PC-3 (cell line): ENCODE measurements at regions not wholly inside any gene's neighbourhood (a gene's known extent, or its start where the extent isn't known, plus 50 kb on each side); places are given as distances from the start of the nearest gene placed in this dataset.

ENCODE experiments used
- EZH2 ChIP-seq: fragments of 300-600 bp; sonication (generic); IDR thresholded peaks from one replicate; pipeline ENCODE4 v1.6.1; 2017; ENCODE audit warnings: antibody characterized with exemption, mild to moderate bottlenecking, low read length; ENCODE audit not compliant: unreplicated experiment
- TF ChIP-seq, protein P1 (sequence below): fragments of 300-600 bp; sonication (generic); conservative IDR thresholded peaks from 2 replicates; pipeline ENCODE4 v1.5.1; 2017; ENCODE audit warnings: antibody characterized with exemption, low read depth, mild to moderate bottlenecking, low read length

DNA sequence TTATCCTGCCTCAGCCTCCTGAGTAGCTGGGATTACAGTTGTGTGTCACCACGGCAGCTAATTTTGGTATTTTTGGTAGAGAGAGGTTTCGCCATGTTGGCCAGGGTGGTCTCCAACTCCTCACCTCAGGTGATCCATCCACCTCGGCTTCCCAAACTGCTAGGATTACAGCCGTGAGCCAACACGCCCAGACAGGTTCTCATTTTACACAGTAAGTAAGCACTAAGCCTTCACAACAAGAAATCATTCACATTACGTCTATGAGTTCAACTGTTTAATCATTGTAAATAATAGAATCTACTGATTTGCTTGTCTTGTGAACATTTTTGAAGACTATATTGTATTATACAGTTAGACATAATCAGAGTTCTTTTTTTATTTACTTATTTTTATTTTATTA lies 131.5 kb upstream of the LRATD1 start:
- TF ChIP-seq, protein P1, sequence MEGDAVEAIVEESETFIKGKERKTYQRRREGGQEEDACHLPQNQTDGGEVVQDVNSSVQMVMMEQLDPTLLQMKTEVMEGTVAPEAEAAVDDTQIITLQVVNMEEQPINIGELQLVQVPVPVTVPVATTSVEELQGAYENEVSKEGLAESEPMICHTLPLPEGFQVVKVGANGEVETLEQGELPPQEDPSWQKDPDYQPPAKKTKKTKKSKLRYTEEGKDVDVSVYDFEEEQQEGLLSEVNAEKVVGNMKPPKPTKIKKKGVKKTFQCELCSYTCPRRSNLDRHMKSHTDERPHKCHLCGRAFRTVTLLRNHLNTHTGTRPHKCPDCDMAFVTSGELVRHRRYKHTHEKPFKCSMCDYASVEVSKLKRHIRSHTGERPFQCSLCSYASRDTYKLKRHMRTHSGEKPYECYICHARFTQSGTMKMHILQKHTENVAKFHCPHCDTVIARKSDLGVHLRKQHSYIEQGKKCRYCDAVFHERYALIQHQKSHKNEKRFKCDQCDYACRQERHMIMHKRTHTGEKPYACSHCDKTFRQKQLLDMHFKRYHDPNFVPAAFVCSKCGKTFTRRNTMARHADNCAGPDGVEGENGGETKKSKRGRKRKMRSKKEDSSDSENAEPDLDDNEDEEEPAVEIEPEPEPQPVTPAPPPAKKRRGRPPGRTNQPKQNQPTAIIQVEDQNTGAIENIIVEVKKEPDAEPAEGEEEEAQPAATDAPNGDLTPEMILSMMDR = no peak
- TF ChIP-seq EZH2 = no peak
